NCI-H2196 treated with DMSO at 0.1 percent for 48 hours (cell line): ENCODE measurements at regions not wholly inside any gene's neighbourhood (a gene's known extent, or its start where the extent isn't known, plus 50 kb on each side); places are given as distances from the start of the nearest gene placed in this dataset.

Experiments used
- DNase-seq: peaks from one replicate; lab custom pipeline; 2025; ENCODE audit not compliant: unreplicated experiment; lab: John Stamatoyannopoulos, UW

GRCh38 chr6:3643921-3644738, 107.4 kb downstream of the PXDC1 start:
- DNase-seq: no peak

DNA sequence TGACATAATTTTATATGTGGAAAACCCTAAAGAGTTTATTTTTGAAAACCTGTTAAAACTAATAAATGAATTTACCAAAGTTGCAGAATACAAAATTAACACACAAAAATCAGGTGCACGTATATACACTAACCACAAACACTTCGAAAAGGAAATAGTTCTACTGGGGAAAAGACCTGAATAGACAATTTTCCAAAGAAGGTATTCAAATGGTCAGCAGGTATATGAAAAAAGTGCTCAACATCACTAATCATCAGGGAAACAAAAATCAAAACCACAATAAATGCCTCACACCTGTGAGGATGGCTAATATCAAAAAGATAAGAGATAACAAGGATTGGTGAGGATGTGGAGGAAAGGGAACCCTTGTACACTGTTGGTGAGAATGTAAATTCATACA, 110.6 kb downstream of the PXDC1 start:
- no peak for DNase-seq

DNA sequence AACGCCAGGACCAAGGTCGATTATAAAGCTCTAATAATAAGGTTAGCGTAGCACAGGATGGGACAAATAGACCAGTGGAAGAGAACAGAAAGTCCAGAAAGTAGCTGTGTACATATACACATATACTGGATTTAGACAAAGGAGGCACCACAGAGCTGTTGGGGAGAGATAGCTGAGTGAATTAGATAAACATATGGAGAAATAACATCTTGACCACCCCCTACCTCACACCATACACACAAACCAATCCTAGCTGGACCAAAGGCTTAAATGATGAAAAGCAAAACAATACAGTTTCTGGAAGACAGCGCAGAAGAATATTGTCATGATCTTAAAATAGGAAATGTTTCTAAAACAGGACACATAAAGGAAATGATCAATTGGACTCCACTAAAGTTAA, 112.9 kb downstream of the PXDC1 start:
- no peak for DNase-seq

GRCh38 chr6:3636060-3636459, 115.5 kb downstream of the PXDC1 start:
- no peak for DNase-seq

DNA sequence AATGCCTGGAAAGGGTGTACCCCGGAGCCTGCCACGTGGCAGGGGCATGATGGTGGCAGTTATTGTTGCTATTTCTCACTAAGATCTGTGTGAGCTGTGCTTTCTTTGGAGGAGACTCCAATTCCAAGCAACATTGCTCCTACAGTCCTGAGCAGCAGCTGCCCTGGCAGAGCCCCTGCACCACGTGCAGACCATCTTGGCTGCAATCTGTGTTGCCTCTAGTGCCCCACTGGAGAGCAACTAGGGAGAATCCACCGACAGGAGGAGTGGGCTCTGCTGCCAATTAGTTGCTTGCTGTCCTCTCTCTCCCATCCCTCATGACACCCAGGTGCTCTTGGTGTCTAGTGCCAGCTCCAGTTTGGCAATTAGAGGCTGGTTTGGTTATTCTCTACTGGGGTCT, 116.0 kb downstream of the PXDC1 start:
- DNase-seq: no peak

GRCh38 chr6:3634280-3634816, 117.2 kb downstream of the PXDC1 start:
- no peak for DNase-seq

DNA sequence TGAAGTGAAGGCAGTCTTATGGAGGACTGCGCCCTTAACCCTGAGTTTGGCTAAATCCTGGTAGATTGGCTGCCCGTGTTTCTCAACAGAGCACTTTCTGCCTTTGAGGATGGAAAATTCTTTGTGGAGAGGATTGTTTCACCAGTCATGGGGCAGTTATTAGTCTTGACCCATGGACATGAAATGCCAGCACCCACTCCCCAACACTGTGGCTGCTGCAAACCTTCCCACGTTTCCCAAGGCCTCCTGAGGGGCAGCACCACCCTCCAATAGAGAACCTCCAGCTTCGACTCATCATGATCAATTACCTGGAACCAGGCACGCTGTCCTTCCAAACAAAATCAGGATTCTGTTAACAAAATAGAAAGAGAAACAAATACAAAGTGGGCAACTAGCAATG, 117.8 kb downstream of the PXDC1 start:
- no peak for DNase-seq

DNA sequence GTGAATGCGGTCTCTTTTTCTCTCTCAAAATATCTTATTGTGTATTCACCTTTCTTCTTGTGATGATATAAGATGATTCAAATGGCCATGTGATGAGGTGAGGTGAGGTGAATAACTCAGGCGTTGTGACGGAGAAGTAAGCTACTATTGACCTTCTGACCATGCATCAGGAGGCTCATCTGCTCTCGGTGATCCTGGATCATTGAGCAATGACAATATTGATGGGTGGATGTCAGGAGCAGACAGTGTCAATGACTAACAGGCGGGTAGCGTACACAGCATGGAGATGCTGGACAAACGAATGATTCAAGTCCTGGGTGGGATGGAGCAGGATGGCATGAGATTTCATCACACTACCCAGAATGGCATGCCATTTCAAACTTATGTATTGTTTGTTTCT, 119.6 kb downstream of the PXDC1 start:
- no peak for DNase-seq

GRCh38 chr6:3631186-3631585, 120.3 kb downstream of the PXDC1 start:
- no peak for DNase-seq

DNA sequence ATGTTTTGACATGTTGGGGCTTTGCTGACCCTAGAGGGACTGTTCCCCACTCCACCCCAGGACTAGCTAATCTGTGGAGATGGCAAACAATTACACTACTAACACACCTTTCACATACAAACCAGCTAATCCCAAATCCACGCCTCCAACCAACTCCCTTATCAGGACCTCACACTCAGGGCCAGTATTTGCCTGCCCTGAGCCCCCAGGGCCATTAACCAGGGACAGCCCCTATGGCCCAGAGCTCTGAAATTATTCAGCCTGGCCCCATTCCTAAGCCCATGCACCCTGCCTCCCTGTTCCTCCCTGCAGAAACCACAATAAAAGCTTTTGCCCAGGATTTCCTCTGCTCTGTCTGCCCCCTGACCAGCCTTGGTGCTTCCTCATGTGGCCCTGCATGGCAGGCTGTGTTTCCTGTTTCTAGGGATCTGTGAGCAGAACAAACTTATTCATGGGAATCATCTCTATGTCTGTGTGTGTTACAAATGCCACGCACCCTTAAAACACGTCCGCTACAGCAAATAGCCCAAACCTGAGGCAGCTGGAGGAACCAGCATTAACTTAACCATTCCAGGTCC, 121.2 kb downstream of the PXDC1 start:
- DNase-seq: no peak

DNA sequence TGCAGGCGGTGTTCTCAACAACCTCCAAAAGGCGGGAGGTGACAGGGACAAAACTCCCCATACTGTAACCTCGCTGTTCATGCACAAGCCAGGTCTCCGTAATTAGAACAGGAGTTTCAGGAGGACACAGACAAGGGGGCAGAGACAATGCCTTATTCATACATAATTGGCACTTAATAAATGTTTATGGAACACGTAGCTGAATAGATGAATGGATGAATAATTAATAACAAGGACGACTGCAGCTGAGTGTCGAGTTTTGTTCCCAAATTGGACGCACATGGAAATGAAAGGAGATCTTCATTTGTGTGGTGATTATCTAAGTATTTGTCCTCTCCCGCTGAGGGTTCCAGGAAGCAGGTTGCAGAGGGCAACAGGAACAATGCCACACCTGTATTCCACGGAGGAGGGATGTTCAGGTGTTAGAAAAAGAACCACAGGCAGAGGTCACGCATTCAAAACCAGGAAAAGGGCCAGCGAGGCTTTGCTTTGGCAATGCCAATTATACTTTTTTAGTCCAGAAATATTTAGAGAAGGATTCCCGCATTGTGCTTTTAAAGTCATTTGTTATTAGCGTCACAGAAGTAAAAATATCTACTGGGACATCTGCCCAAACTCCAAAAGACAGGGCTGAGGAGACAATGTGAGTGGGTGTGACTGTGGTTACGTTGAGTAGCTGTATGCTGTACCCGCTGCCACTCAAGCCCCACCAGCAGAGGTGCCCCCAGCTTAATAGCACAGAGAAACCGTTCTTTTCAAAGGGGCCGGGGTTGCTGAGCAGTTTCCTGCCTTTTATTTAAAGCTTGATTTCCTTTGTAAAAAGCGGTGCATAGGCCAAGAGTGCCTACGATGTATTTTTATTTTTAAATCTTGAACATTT, 123.3 kb downstream of the PXDC1 start:
- DNase-seq: peak; percentile 77

- DNase-seq: peak; percentile 56
Measured at GRCh38 chr6:3627501-3627900, 124.0 kb downstream of the PXDC1 start.

DNA sequence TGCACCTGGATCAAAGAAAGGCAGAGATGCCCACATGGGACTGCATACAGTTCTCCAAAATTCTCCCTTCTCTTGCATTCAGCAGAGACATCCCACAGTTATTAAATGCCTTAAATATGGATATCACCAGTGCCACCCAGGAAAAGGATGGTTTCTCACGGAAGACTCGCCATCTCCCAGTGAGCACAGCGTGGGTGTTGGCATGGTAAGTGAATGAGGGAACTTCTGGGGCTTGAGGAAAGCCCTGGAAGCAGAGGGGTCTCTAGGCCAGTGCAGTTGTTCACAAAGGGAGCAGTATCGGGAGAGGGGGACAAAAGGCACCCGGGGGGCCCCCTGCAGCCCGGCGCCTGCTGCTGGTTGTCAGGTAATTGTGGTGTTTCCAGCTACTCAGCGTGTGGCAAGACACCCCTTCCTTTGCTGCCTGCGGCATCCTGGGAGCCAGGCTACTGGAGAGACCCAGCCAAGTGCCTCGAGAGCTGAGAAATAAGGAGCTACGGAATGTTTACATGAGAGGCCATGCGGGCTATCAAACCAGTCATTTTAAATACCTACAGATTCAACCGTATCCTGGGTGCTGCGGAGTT, 125.4 kb downstream of the PXDC1 start:
- no peak for DNase-seq

DNA sequence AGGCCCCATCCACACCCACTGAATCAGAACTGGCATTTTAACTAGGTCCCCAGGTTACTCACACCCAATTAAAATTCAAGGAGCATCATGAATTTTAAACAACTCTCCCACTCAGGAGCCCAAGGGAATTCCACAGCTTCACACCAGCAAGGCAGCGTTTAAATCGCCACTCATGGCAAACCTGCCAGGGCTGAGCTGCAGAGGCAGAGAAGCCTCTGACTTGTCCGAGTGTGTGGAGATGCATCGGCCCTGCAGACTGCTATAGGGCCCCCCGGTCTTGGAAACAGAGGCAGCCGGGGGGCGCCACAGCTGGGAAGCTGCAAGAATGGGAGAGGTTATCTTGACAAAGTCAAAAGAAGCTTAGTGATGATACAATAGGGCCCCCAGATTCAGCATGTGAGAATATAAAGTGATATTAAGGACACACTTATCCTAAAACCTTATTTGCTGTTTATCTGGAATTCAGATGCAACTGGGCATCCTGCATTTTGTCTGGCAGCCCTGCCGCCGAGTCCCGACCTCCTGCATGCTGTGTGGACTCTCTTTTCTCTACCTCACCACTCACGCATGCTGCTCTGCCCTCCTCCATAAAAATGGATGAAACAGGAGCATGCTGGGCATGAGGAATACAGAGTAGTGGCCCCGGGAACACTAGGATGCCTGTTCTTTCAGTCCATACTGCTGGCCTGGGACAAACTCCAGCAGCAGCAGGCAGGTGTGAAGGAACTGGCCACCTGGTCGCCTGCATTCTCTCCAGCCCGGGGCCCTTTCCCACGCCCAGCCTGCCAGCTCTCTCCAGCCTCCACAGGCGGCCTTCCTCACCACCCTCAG, 126.1 kb downstream of the PXDC1 start:
- no peak for DNase-seq

DNA sequence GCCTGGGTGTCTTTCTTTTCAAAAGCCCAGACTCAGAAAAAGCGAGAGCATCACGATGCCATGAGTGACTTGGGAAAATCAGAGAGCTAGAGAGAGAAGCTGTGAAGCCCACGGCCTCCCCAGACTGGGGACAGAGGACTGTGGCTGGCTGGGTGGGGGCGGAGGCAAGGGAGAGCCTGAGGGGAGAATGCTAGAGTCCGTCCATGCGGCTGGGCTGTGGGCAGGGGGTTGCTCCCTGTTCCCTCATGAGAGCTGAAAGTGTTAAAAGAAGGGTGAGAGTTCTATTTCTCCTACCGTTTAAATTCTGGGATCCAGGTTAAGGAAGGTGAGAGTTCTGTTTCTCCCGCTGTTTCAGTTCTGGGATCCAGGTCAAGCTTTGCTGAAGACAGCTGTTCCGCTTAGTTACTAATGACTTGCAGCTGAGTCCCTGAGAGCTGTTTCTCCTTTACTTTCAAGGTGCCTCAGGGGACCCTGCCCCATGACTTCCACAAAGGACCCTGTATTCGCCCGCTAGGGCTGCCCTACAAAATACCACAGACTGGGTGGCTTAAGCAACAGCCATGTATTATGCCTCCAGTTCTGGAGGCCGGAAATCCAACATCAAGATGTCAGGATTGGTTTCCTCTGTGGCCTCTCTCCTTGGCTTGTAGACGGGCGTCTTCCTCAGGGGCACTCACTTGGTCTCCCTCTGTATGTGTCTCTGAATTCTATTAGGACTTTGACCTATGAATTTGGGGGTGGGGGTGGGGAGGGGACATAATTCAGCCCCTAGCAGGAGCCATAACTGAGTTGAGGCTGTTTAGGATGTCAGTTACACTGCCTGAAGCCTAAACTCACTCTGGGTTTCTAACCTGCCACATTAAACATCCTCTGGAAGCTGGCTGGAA, 127.0 kb downstream of the PXDC1 start:
- no peak for DNase-seq

GRCh38 chr6:3623451-3624249, 127.9 kb downstream of the PXDC1 start:
- DNase-seq: no peak

DNA sequence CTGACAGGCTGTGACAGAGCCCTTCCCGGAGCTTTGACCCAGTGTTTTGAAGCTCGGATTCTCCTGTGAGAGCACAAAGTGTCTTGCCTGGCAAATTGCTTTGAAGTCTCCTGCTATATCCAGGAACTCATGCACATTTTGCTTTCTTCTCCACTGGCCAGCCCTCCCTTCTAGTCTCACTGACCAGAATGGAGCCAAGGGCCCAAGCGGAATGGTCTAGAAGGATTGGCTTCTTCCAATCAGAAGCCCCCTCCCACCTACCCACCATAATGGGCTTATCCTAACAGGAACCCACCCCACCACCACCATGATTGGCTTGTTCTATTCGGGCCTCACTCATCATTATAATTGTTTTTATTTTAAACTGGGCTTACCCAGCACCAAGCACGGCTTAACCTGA, 130.1 kb downstream of the PXDC1 start:
- DNase-seq: no peak

DNA sequence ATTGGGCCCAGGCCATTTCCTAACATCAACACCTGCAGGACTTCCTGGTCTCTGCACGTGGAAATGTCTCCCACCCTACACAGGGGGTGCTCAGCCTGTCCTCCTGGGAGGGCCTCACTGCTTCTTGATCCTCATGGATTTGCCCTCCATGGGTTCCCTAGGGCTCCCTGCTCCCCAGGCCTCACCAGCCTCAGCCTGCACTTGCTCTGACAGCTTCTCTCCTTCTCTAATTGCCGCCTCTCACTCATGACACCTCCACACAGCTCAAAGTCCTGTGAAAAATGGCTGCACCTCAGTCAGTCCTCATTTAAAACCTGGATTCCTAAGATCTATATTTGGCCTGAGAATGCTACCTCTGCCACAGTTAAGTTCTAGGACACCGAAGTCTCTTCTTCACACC, 130.6 kb downstream of the PXDC1 start:
- DNase-seq: no peak

GRCh38 chr6:3620389-3620788, 131.1 kb downstream of the PXDC1 start:
- DNase-seq: no peak
